ENCODE measurements at regions not wholly inside any gene's neighbourhood (a gene's known extent, or its start where the extent isn't known, plus 50 kb on each side); places are given as distances from the start of the nearest gene placed in this dataset.
"Not testable (repeated sequence)": the region's sequence is repeated elsewhere in the genome, so short reads cannot be mapped to it uniquely, and the experiment has no call there.

GRCh38 chr3:20997183-20997582 lies 753.8 kb downstream of the ZNF385D start:
- WGBS, 5 donors = 81 to 95% (median 93%) methylated on average over 2 of the region's 2 CpGs
- Histone ChIP-seq H3K27ac (no peak overlapping the region), H3K9me3 (no peaks in the 10 kb centered on the region), H3K36me3 (no peaks in the 10 kb centered on the region), H3K4me1 (no peaks in the 10 kb centered on the region), H3K4me3 (no peak overlapping the region), H3K27me3 (no peaks in the 10 kb centered on the region)
- intact Hi-C loops (cut with DNase I; ENCODE audit: low total_unique reads) = no loop called here
- no peak for TF ChIP-seq POLR2A (IDR thresholded peaks at IDR 0.05)
- TF ChIP-seq EP300 (IDR thresholded peaks at IDR 0.05) = no peak
- TF ChIP-seq CTCF (IDR thresholded peaks at IDR 0.05) = no peak
- TF ChIP-seq POLR2AphosphoS5 (IDR thresholded peaks at IDR 0.05) = no peak
- DNase-seq = no peak

- no peak for TF ChIP-seq CTCF (IDR thresholded peaks at IDR 0.05)
- TF ChIP-seq EP300 (IDR thresholded peaks at IDR 0.05) = no peak
- TF ChIP-seq POLR2AphosphoS5 (IDR thresholded peaks at IDR 0.05) = no peak
- no peak for TF ChIP-seq POLR2A (IDR thresholded peaks at IDR 0.05)
- intact Hi-C loops (cut with DNase I; ENCODE audit: low total_unique reads) = no loop called here
These were observed 760.1 kb downstream of the ZNF385D start for GRCh38 chr3:20990896-20991295.

GRCh38 chr3:20989653-20990052 lies 761.4 kb downstream of the ZNF385D start:
- DNase-seq; H3K4me3 ChIP-seq; intact Hi-C loops (cut with DNase I; ENCODE audit: low total_unique reads); H3K4me1 ChIP-seq; H3K36me3 ChIP-seq; H3K27ac ChIP-seq; H3K9me3 ChIP-seq; H3K27me3 ChIP-seq: not testable (repeated sequence)

More at GRCh38 chr3:20990896-20991295, 760.1 kb downstream of the ZNF385D start:
- Histone ChIP-seq H3K4me1 (no peaks in the 10 kb centered on the region), H3K9me3 (no peaks in the 10 kb centered on the region), H3K27ac (no peak overlapping the region), H3K36me3 (no peaks in the 10 kb centered on the region), H3K27me3 (no peaks in the 10 kb centered on the region), H3K4me3 (no peak overlapping the region)
- WGBS, 5 donors = 46 to 76% (median 60%) methylated on average over 1 of the region's 1 CpG
- no peak for DNase-seq

- Histone ChIP-seq H3K4me3 (no peak overlapping the region), H3K27me3 (no peaks in the 10 kb centered on the region), H3K9me3 (no peaks in the 10 kb centered on the region), H3K36me3 (no peaks in the 10 kb centered on the region), H3K4me1 (no peaks in the 10 kb centered on the region), H3K27ac (no peak overlapping the region)
- intact Hi-C loops (cut with DNase I; ENCODE audit: low total_unique reads) = no loop called here
- no peak for DNase-seq
- 34 to 54% (median 49%) methylated on average over 2 of the region's 2 CpGs for WGBS, 5 donors
- TF ChIP-seq CTCF (IDR thresholded peaks at IDR 0.05) (no peak), POLR2A (IDR thresholded peaks at IDR 0.05) (no peak), POLR2AphosphoS5 (IDR thresholded peaks at IDR 0.05) (no peak), EP300 (IDR thresholded peaks at IDR 0.05) (no peak)
These were observed 766.3 kb downstream of the ZNF385D start for GRCh38 chr3:20984594-20985205.

GRCh38 chr3:20975188-20975651 lies 775.8 kb downstream of the ZNF385D start:
- H3K9me3 ChIP-seq = no peaks in the 10 kb centered on the region
- intact Hi-C loops (cut with DNase I; ENCODE audit: low total_unique reads) = no loop called here
- no peak overlapping the region for H3K27ac ChIP-seq
- no peaks in the 10 kb centered on the region for H3K4me1 ChIP-seq
- no peaks in the 10 kb centered on the region for H3K27me3 ChIP-seq
- no peak for TF ChIP-seq POLR2AphosphoS5 (IDR thresholded peaks at IDR 0.05)
- WGBS, 5 donors = 74 to 89% (median 85%) methylated on average over 5 of the region's 5 CpGs
- DNase-seq = peak in 1 of 2 donors; percentile 12
- no peaks in the 10 kb centered on the region for H3K36me3 ChIP-seq
- no peak overlapping the region for H3K4me3 ChIP-seq
